Kidney tubule cell (primary cell): ENCODE measurements at regions not wholly inside any gene's neighbourhood (a gene's known extent, or its start where the extent isn't known, plus 50 kb on each side); places are given as distances from the start of the nearest gene placed in this dataset.
"Not testable (repeated sequence)": the region's sequence is repeated elsewhere in the genome, so short reads cannot be mapped to it uniquely, and the experiment has no call there.

Experiments used
- DNase-seq: peaks from one replicate; pipeline ENCODE4 v3.0.0-alpha.2; 2018; ENCODE audit warnings: low spot score

DNA sequence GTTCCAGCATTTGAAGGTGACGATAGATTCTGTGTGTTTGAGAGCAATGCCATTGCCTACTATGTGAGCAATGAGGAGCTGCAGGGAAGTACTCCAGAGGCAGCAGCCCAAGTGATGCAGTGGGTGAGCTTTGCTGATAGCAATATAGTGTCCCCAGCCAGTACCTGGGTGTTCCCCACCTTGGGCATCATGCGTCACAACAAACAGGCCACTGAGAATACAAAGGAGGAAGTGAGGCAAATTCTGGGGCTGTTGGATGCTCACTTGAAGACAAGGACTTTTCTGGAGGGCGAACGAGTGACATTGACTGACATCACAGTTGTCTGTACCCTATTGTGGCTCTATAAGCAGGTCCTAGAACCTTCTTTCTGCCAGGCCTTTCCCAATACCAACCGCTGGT, 142.0 kb downstream of the PLS3 start:
- no peak for DNase-seq

DNA sequence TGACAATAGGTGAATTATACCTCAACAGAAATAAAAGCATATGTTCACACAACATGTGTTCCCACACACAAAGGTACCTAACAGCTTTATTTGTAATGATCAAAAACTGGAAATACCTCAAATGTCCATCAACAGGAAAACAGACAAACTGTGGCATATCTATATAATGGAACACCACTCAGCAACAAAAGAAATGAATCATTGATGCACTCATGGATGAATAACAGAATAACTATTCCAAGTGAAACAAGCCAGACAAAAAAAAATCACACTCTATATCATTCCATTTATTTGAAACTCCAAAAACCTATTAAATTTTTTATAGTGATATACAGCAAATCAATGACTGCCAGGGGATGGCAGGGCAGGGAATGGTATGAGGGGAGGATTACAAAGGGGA, 148.1 kb downstream of the PLS3 start:
- DNase-seq: peak; percentile 18

DNA sequence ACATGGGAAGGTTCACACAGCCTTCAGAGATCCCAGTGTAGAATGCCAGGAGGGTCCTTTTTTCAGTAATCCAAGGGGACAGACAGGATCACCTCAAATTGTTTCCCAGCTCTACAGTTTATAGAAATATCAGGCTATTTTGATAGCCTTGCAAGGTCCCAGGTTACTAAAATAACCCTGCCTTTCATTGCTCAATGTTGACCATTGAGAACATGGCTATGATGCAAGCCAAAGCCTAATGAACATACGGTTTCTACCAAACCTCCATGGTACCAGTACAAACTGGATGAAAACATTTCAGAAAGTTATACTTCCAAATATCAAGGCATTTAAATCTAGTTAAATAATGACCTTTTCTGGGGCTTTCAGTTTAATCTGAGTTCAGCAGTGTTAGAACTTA, 151.5 kb downstream of the PLS3 start:
- DNase-seq: no peak

DNA sequence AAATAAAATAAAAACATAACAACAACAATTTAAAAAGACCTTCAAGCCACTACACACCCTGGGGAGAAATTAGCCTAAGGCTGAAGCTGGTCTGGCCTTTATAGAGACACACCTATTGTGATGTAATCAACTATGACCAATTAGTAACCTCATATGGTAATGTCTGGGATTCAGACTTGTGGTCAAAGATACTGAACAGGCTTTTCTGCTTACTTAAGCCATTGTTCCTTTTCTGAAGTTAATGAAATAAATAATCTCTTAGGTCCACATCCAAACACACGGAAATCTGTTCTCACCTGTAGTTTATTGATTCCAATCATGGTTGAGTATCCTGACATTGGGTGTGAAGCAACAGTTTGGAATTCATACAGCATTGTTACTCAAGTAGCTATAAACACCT, 152.5 kb downstream of the PLS3 start:
- no peak for DNase-seq

DNA sequence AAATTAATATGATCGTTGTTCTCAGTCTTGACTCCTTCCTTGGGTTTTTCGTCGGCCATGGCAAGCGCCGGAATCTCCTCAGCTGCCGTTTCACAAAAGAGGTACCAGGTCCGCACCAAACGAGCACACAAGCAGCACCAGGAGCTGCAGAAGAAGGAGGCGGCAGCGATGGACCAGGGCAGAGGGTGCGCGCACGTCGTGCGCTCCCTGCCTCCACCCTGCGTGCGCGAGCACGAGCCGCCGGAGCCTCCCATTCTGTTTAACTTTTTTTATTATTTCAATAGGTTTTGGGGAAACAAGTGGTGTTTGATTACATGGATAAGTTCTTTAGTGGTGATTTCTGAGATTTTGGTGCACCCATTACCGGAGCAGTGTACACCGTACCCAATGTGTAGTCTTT, 158.2 kb downstream of the PLS3 start:
- DNase-seq: no peak

DNA sequence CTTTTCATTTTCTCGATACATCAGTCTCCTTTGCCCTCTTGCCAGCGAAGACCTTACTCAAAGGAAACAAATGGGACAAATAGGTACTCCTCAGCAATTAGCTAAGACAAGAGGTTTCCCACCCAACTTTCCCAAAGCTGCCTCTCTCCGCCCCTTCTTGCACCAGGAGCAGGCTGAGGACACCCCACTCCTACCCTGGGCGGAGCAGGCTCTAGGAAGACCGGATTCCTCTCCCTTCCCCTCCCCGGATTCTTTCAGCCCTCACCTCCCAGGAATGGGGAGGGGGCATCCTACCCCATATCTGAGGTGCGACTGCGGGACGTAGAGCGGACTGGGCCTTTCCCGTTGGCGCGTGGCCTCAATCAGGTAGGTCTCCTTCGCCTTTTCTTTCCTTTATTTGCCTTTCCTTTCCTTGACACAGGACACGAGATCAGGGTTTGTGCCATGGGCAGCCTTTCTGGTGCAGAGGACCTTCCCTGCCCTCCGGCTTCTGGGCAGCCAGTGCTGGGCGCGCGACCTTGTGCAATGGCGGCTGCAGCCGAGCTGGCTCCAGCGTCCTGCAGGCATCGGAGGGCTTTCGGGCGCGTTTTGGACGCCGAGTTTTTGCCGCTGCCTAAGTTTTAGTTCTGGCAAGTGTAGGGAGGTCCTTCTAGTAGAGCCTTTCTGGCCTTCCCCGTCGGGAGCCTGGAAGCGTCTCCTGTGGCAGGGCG, 161.9 kb downstream of the PLS3 start:
- not testable (repeated sequence) for DNase-seq

DNA sequence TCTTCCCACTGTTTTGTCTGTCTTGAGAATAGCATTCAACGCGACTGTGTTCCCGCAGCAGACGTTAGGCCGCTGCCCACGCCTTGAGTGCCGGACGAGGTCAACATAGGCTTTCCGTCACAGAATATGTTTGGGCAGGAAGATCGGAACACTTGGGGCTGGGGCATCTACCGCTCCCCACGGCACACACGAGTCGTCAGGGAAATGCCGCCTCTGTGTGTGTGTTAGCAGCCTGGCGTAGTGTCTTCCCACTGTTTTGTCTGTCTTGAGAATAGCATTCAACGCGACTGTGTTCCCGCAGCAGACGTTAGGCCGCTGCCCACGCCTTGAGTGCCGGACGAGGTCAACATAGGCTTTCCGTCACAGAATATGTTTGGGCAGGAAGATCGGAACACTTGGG, 164.4 kb downstream of the PLS3 start:
- not testable (repeated sequence) for DNase-seq

DNA sequence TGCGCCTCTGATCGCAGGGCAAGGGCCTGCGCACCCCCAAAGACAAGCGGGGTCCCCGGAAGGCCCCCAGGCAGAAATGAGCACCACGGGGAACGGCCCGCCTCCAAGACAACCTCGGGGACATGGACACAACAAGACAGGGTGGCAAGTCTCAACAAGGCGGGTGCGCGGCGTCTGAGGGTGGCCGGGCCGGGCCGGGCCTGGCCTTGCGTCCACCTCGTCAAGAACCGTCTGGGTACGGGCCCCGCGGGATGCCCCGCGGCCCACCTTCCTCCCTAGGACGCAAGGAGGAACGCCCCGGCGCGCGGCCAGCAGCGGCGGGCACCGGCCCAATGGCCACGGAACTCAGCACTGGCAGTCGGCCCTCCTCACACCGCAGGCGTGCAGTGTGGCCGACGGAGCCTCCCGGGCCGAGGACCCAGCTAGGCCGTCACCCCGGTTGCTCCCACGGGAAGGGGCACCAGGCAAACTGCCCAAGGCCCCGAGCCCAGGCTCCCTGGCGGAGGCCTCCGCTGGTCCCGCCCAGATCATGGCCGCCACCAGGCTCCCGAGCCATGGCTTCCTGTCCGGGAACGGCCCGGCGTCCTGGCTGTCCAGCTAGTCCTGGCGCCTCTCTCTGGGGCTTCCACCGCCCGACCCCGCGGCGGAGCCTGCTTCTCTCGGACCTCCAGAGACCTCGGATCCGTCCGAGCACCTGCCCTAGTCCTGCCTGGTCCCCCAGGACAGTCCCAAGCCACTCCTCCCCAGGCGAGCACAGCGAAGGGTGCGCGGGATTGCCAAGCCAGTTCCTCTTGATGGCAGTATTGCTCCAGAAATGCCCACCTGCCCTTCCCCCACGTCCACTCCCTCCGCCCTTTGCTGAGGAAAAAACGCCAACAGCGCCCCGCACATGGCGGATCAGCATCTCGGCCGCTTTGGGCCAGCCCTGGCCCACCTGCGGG, 167.1 kb downstream of the PLS3 start:
- not testable (repeated sequence) for DNase-seq

DNA sequence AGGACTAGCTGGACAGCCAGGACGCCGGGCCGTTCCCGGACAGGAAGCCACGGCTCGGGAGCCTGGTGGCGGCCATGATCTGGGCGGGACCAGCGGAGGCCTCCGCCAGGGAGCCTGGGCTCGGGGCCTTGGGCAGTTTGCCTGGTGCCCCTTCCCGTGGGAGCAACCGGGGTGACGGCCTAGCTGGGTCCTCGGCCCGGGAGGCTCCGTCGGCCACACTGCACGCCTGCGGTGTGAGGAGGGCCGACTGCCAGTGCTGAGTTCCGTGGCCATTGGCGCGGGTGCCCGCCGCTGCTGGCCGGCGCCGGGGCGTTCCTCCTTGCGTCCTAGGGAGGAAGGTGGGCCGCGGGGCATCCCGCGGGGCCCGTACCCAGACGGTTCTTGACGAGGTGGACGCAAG, 171.6 kb downstream of the PLS3 start:
- not testable (repeated sequence) for DNase-seq

DNA sequence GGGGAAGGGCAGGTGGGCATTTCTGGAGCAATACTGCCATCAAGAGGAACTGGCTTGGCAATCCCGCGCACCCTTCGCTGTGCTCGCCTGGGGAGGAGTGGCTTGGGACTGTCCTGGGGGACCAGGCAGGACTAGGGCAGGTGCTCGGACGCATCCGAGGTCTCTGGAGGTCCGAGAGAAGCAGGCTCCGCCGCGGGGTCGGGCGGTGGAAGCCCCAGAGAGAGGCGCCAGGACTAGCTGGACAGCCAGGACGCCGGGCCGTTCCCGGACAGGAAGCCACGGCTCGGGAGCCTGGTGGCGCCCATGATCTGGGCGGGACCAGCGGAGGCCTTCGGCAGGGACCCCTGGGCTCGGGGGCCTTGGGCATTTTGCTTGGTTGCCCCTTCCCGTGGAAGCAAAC, 174.3 kb downstream of the PLS3 start:
- DNase-seq: not testable (repeated sequence)
